ENCODE measurements at regions not wholly inside any gene's neighbourhood (a gene's known extent, or its start where the extent isn't known, plus 50 kb on each side); places are given as distances from the start of the nearest gene placed in this dataset.

GRCh38 chr10:120368927-120369326 is 88.1 kb upstream of the PLPP4 start:
- CTCF ChIA-PET, result no interaction called here

GRCh38 chr10:120369856-120370276 is 87.2 kb upstream of the PLPP4 start:
- no peaks in the 10 kb centered on the region for H3K4me1 ChIP-seq (ENCODE audit: control insufficient read depth, insufficient read depth, low read length)
- in situ Hi-C loops (cut with HindIII; ENCODE audit: low pct_unique_long_range_greater_than_20kb, low sequenced_read_pairs) (no loop called here), intact Hi-C loops (cut with micrococcal nuclease; ENCODE audit: unreplicated experiment) (no loop called here)
- H3K4me3 ChIP-seq (ENCODE audit: low read depth in 2 of 2, low read length in 2 of 2), result no peak overlapping the region
- no peak for ATAC-seq
- no peak overlapping the region for H3K27ac ChIP-seq (ENCODE audit: low read length)
- TF ChIP-seq POLR2AphosphoS5 (IDR thresholded peaks at IDR 0.05; ENCODE audit: low read depth, low read length), result no peak
- H3K36me3 ChIP-seq (ENCODE audit: control insufficient read depth, insufficient read depth, low read length), result no peaks in the 10 kb centered on the region
- ChIA-PET POLR2A (no interaction called here), CTCF (no interaction called here)
- H3K9me3 ChIP-seq (ENCODE audit: control insufficient read depth, insufficient read depth, low read depth, low read length), result no peaks in the 10 kb centered on the region
- no peak for DNase-seq (ENCODE audit: low read depth, low spot score)
- H3K27me3 ChIP-seq (ENCODE audit: control insufficient read depth, insufficient read depth, low read length), result peaks cover 10% of the 10 kb centered on the region
- no TSS peak for BruUV-seq (replicated peaks)

More at GRCh38 chr10:120368927-120369326, 88.1 kb upstream of the PLPP4 start:
- BruUV-seq (replicated peaks), result no TSS peak
- DNase-seq (ENCODE audit: low read depth, low spot score) (no peak), ATAC-seq (no peak)
- in situ Hi-C loops (cut with HindIII; ENCODE audit: low pct_unique_long_range_greater_than_20kb, low sequenced_read_pairs) (no loop called here), intact Hi-C loops (cut with micrococcal nuclease; ENCODE audit: unreplicated experiment) (no loop called here)
- Histone ChIP-seq H3K36me3 (ENCODE audit: control insufficient read depth, insufficient read depth, low read length) (no peaks in the 10 kb centered on the region), H3K9me3 (ENCODE audit: control insufficient read depth, insufficient read depth, low read depth, low read length) (no peaks in the 10 kb centered on the region), H3K27ac (ENCODE audit: low read length) (no peak overlapping the region), H3K4me3 (ENCODE audit: low read depth in 2 of 2, low read length in 2 of 2) (no peak overlapping the region), H3K27me3 (ENCODE audit: control insufficient read depth, insufficient read depth, low read length) (peaks cover 10% of the 10 kb centered on the region), H3K4me1 (ENCODE audit: control insufficient read depth, insufficient read depth, low read length) (no peaks in the 10 kb centered on the region)
- POLR2A ChIA-PET, result no interaction called here
- TF ChIP-seq SIN3A (IDR thresholded peaks at IDR 0.05; ENCODE audit: borderline replicate concordance, insufficient read depth, low read depth, low read length) (no peak), POLR2AphosphoS5 (IDR thresholded peaks at IDR 0.05; ENCODE audit: low read depth, low read length) (no peak), TCF7L2 (IDR thresholded peaks at IDR 0.05; ENCODE audit: low read depth, low read length) (no peak)
- TF ChIP-seq, protein P1, sequence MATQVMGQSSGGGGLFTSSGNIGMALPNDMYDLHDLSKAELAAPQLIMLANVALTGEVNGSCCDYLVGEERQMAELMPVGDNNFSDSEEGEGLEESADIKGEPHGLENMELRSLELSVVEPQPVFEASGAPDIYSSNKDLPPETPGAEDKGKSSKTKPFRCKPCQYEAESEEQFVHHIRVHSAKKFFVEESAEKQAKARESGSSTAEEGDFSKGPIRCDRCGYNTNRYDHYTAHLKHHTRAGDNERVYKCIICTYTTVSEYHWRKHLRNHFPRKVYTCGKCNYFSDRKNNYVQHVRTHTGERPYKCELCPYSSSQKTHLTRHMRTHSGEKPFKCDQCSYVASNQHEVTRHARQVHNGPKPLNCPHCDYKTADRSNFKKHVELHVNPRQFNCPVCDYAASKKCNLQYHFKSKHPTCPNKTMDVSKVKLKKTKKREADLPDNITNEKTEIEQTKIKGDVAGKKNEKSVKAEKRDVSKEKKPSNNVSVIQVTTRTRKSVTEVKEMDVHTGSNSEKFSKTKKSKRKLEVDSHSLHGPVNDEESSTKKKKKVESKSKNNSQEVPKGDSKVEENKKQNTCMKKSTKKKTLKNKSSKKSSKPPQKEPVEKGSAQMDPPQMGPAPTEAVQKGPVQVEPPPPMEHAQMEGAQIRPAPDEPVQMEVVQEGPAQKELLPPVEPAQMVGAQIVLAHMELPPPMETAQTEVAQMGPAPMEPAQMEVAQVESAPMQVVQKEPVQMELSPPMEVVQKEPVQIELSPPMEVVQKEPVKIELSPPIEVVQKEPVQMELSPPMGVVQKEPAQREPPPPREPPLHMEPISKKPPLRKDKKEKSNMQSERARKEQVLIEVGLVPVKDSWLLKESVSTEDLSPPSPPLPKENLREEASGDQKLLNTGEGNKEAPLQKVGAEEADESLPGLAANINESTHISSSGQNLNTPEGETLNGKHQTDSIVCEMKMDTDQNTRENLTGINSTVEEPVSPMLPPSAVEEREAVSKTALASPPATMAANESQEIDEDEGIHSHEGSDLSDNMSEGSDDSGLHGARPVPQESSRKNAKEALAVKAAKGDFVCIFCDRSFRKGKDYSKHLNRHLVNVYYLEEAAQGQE (IDR thresholded peaks at IDR 0.05; ENCODE audit: insufficient read depth in 1 of 2, low read depth in 2 of 2, low read length in 1 of 2), result no peak
- TF ChIP-seq, protein P2, sequence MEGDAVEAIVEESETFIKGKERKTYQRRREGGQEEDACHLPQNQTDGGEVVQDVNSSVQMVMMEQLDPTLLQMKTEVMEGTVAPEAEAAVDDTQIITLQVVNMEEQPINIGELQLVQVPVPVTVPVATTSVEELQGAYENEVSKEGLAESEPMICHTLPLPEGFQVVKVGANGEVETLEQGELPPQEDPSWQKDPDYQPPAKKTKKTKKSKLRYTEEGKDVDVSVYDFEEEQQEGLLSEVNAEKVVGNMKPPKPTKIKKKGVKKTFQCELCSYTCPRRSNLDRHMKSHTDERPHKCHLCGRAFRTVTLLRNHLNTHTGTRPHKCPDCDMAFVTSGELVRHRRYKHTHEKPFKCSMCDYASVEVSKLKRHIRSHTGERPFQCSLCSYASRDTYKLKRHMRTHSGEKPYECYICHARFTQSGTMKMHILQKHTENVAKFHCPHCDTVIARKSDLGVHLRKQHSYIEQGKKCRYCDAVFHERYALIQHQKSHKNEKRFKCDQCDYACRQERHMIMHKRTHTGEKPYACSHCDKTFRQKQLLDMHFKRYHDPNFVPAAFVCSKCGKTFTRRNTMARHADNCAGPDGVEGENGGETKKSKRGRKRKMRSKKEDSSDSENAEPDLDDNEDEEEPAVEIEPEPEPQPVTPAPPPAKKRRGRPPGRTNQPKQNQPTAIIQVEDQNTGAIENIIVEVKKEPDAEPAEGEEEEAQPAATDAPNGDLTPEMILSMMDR (IDR thresholded peaks at IDR 0.05), result no peak

DNA sequence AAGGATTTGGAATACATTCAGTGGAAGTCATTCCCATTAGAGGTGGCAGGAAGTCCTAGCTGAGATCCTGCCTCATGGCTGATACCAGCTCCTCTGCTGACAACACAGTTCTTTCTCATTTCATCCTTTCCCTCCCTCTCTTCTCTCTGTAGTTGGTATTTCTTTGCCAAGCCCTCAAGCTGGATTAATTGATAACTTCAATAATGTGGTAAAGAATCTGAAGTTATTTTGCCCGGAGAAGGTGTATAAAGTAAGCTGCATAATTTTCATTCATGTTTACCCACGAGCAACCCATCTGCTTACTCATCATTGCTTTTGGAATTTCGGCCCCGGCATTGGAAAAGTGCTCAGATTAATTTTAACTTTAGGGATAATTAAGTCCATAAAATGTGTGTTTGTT is 85.2 kb upstream of the PLPP4 start:
- no TSS peak for BruUV-seq (replicated peaks)
- POLR2A ChIA-PET, result no interaction called here

More for the DNA sequence above, 85.2 kb upstream of the PLPP4 start:
- in situ Hi-C loops (cut with HindIII; ENCODE audit: low pct_unique_long_range_greater_than_20kb, low sequenced_read_pairs), result no loop called here
- intact Hi-C loops (cut with micrococcal nuclease; ENCODE audit: unreplicated experiment), result no loop called here
- no peak overlapping the region for H3K27ac ChIP-seq (ENCODE audit: low read length)
- H3K9me3 ChIP-seq (ENCODE audit: control insufficient read depth, insufficient read depth, low read depth, low read length), result no peaks in the 10 kb centered on the region
- H3K36me3 ChIP-seq (ENCODE audit: control insufficient read depth, insufficient read depth, low read length), result no peaks in the 10 kb centered on the region
- CTCF ChIA-PET, result no interaction called here
- H3K27me3 ChIP-seq (ENCODE audit: control insufficient read depth, insufficient read depth, low read length), result peaks cover 10% of the 10 kb centered on the region
- ATAC-seq, result no peak
- H3K4me3 ChIP-seq (ENCODE audit: low read depth in 2 of 2, low read length in 2 of 2), result no peak overlapping the region
- DNase-seq (ENCODE audit: low read depth, low spot score), result no peak
- H3K4me1 ChIP-seq (ENCODE audit: control insufficient read depth, insufficient read depth, low read length), result no peaks in the 10 kb centered on the region
- TF ChIP-seq TCF7L2 (IDR thresholded peaks at IDR 0.05; ENCODE audit: low read depth, low read length), result no peak
- no peak for TF ChIP-seq POLR2AphosphoS5 (IDR thresholded peaks at IDR 0.05; ENCODE audit: low read depth, low read length)
- TF ChIP-seq, protein P1 (IDR thresholded peaks at IDR 0.05; ENCODE audit: insufficient read depth in 1 of 2, low read depth in 2 of 2, low read length in 1 of 2), result no peak
- TF ChIP-seq, protein P2 (IDR thresholded peaks at IDR 0.05), result no peak
- no peak for TF ChIP-seq SIN3A (IDR thresholded peaks at IDR 0.05; ENCODE audit: borderline replicate concordance, insufficient read depth, low read depth, low read length)
